H9 (cell line): ENCODE measurements at regions not wholly inside any gene's neighbourhood (a gene's known extent, or its start where the extent isn't known, plus 50 kb on each side); places are given as distances from the start of the nearest gene placed in this dataset.

ENCODE experiments used
- DNase-seq: peaks from one replicate; pipeline ENCODE4 v3.0.0-alpha.2; 2017
- H2AFZ ChIP-seq: one replicate; pipeline ENCODE4 v1.6.1; 2013; ENCODE audit warnings: mild to moderate bottlenecking, low read length, control low read depth, moderate library complexity
- H2AK5ac ChIP-seq: 2 replicates; pipeline ENCODE4 v1.6.1; 2013; ENCODE audit warnings: low read length, control low read depth, mixed read lengths; ENCODE audit not compliant: insufficient read length
- H2BK120ac ChIP-seq: one replicate; pipeline ENCODE4 v1.6.1; 2013; ENCODE audit warnings: low read depth, mild to moderate bottlenecking, low read length, control low read depth, inconsistent platforms; ENCODE audit not compliant: poor library complexity, severe bottlenecking
- H2BK12ac ChIP-seq: 2 replicates; pipeline ENCODE4 v1.6.1; 2013; ENCODE audit warnings: low read length, control low read depth, mixed read lengths, low read depth; ENCODE audit not compliant: insufficient read length
- H2BK15ac ChIP-seq: 2 replicates; pipeline ENCODE4 v1.6.1; 2013; ENCODE audit warnings: low read depth, low read length, control low read depth
- H2BK20ac ChIP-seq: one replicate; pipeline ENCODE4 v1.6.1; 2013; ENCODE audit warnings: low read depth, mild to moderate bottlenecking, low read length, control low read depth, inconsistent platforms; ENCODE audit not compliant: poor library complexity, severe bottlenecking
- H2BK5ac ChIP-seq: 2 replicates; pipeline ENCODE4 v1.6.1; 2013; ENCODE audit warnings: low read length, control low read depth, mixed read lengths; ENCODE audit not compliant: insufficient read length
- H3K14ac ChIP-seq: 2 replicates; pipeline ENCODE4 v1.6.1; 2013; ENCODE audit warnings: low read length, control low read depth; ENCODE audit not compliant: insufficient read depth
- H3K18ac ChIP-seq: 2 replicates; pipeline ENCODE4 v1.6.1; 2013; ENCODE audit warnings: low read depth, mild to moderate bottlenecking, mixed read lengths, low read length, control low read depth; ENCODE audit not compliant: insufficient read length
- H3K23ac ChIP-seq: 2 replicates; pipeline ENCODE4 v1.6.1; 2013; ENCODE audit warnings: low read length, control low read depth, mixed read lengths, low read depth; ENCODE audit not compliant: insufficient read length
- H3K23me2 ChIP-seq: 2 replicates; pipeline ENCODE4 v1.6.1; 2013; ENCODE audit warnings: low read depth, mild to moderate bottlenecking, mixed read lengths, low read length, control low read depth; ENCODE audit not compliant: insufficient read length, poor library complexity, severe bottlenecking
- H3K27ac ChIP-seq: 2 replicates; pipeline ENCODE4 v1.5.1; 2013; ENCODE audit warnings: low read length, control low read depth, mixed read lengths, low read depth; ENCODE audit not compliant: insufficient read length
- H3K27me3 ChIP-seq: 2 replicates; pipeline ENCODE4 v1.6.1; 2013; ENCODE audit warnings: low read length, control low read depth, inconsistent platforms; ENCODE audit not compliant: insufficient read depth
- H3K4ac ChIP-seq: 2 replicates; pipeline ENCODE4 v1.6.1; 2013; ENCODE audit warnings: low read depth, mild to moderate bottlenecking, control low read depth, inconsistent platforms, low read length, moderate library complexity
- H3K4me1 ChIP-seq: 2 replicates; pipeline ENCODE4 v1.6.1; 2013; ENCODE audit warnings: low read length, control low read depth, inconsistent platforms; ENCODE audit not compliant: insufficient read depth
- H3K4me2 ChIP-seq: 2 replicates; pipeline ENCODE4 v1.6.1; 2013; ENCODE audit warnings: low read length, control low read depth, mixed read lengths; ENCODE audit not compliant: insufficient read length, insufficient read depth
- H3K56ac ChIP-seq: 2 replicates; pipeline ENCODE4 v1.6.1; 2013; ENCODE audit warnings: low read depth, mild to moderate bottlenecking, mixed read lengths, low read length, control low read depth; ENCODE audit not compliant: insufficient read length
- H3K79me1 ChIP-seq: 2 replicates; pipeline ENCODE4 v1.6.1; 2013; ENCODE audit warnings: low read depth, mild to moderate bottlenecking, moderate library complexity, low read length, control low read depth, inconsistent platforms; ENCODE audit not compliant: insufficient read depth, poor library complexity, severe bottlenecking
- H3K79me2 ChIP-seq: 2 replicates; pipeline ENCODE4 v1.6.1; 2013; ENCODE audit warnings: low read length, control low read depth, inconsistent platforms; ENCODE audit not compliant: insufficient read depth
- H3K9ac ChIP-seq: 2 replicates; pipeline ENCODE4 v1.6.1; 2013; ENCODE audit warnings: low read length, control low read depth, mixed read lengths; ENCODE audit not compliant: insufficient read length; ENCODE audit errors: extremely low read depth
- H3K9me3 ChIP-seq: one replicate; pipeline ENCODE4 v1.6.1; 2013; ENCODE audit warnings: low read depth, low read length, inconsistent platforms; ENCODE audit not compliant: control insufficient read depth
- H3T11ph ChIP-seq: one replicate; pipeline ENCODE4 v1.6.1; 2013; ENCODE audit warnings: mild to moderate bottlenecking, low read length, control low read depth, inconsistent platforms
- H4K20me1 ChIP-seq: one replicate; pipeline ENCODE4 v1.6.1; 2013; ENCODE audit not compliant: control insufficient read depth, insufficient read length, insufficient read depth
- H4K5ac ChIP-seq: 2 replicates; pipeline ENCODE4 v1.6.1; 2013; ENCODE audit warnings: low read depth, mild to moderate bottlenecking, mixed read lengths, low read length, control low read depth; ENCODE audit not compliant: insufficient read length
- H4K8ac ChIP-seq: replicated peaks from 2 replicates; pipeline ENCODE4 v1.6.1; 2013; ENCODE audit warnings: low read length, control low read depth, mixed read lengths, low read depth; ENCODE audit not compliant: insufficient read length
- H4K91ac ChIP-seq: 2 replicates; pipeline ENCODE4 v1.6.1; 2013; ENCODE audit warnings: low read depth, mild to moderate bottlenecking, moderate library complexity, mixed read lengths, low read length, control low read depth; ENCODE audit not compliant: insufficient read length
- H3K27ac Mint-ChIP-seq, 3 experiments: 2 replicates in 2 of 3; 3 replicates in 1 of 3; pipeline ENCODE4 v1.8.0; 2020 to 2021; ENCODE audit warnings: mixed read lengths in 3 of 3, mild to moderate bottlenecking in 1 of 3, moderate library complexity in 1 of 3
- H3K27me3 Mint-ChIP-seq: 2 replicates; pipeline ENCODE4 v1.8.0; 2021; ENCODE audit warnings: low read depth, mild to moderate bottlenecking, moderate library complexity, mixed read lengths
- H3K36me3 Mint-ChIP-seq, 3 experiments: 2 replicates in 2 of 3; 3 replicates in 1 of 3; pipeline ENCODE4 v1.8.0; 2020 to 2021; ENCODE audit warnings: low read depth in 3 of 3, mixed read lengths in 3 of 3; ENCODE audit not compliant: insufficient read depth in 1 of 3
- H3K4me1 Mint-ChIP-seq, 2 experiments: 2 replicates each; pipeline ENCODE4 v1.8.0; 2020; ENCODE audit warnings: mixed read lengths in 2 of 2
- H3K4me3 Mint-ChIP-seq, 2 experiments: 2 replicates in 1 of 2; 3 replicates in 1 of 2; pipeline ENCODE4 v1.8.0; 2020 to 2021; ENCODE audit warnings: mild to moderate bottlenecking in 2 of 2, mixed read lengths in 2 of 2, moderate library complexity in 1 of 2
- H3K9me3 Mint-ChIP-seq, 2 experiments: 2 replicates in 1 of 2; 3 replicates in 1 of 2; pipeline ENCODE4 v1.8.0; 2020; ENCODE audit warnings: mild to moderate bottlenecking in 2 of 2, mixed read lengths in 2 of 2, moderate library complexity in 1 of 2
- WGBS: extraction: QIAGEN DNeasy Blood & Tissue Kit; methylation state at CpG from one replicate; pipeline ENCODE4 v1.1.7; 2013; ENCODE audit warnings: missing lambda C conversion rate, low lambda C conversion rate, mixed read lengths; ENCODE audit not compliant: insufficient read length; ENCODE audit errors: extremely low coverage; 5-methylcytosine and 5-hydroxymethylcytosine counted together
- TF ChIP-seq, protein P1 (sequence below): fragments of 200-600 bp; sonication (generic); conservative IDR thresholded peaks from 3 replicates; pipeline ENCODE4 v1.8.0; 2021; ENCODE audit warnings: antibody characterized with exemption, mild to moderate bottlenecking

DNA sequence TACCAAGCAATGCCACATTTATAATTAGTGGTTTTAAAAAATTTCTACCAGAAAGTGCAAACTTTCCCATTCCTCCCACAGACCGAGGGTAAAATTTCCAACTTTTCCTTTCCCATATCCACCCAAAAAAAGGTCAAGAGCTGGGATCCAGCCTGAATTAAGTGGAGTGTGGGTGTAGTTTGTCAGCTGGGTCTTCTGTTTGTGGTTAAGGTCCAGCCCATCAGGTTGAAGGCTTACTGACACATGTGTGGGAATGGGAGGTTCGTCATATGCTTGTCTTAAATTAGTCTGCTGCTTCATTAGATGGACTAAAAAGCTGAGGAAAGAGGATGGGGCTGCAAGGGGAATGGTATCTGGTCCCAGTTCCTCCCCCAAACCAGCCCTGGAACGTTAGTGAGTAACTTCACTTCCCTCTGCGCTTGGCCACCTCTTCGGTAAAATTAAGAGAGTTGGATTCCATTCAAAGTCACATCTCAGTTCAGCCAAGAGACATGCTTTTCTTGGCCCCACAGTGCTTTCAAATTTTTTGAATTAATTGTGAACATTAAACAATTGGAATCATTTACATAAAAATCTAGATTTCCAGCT lies 59.0 kb upstream of the PLCL2 start:
- Histone ChIP-seq H3K27me3 (no peaks in the 10 kb centered on the region), H3K4ac (no peak overlapping the region), H4K91ac (no peak overlapping the region), H2BK120ac (no peak overlapping the region), H3K79me1 (no peaks in the 10 kb centered on the region), H3K18ac (no peak overlapping the region), H3K56ac (no peak overlapping the region), H3K14ac (no peak overlapping the region), H3K27ac (no peak overlapping the region), H3K4me2 (no peak overlapping the region), H3K4me1 (no peaks in the 10 kb centered on the region), H2AFZ (no peak overlapping the region), H3K23me2 (no peaks in the 10 kb centered on the region), H2BK12ac (no peak overlapping the region), H2BK15ac (no peak overlapping the region), H3K9ac (no peak overlapping the region), H4K5ac (no peak overlapping the region), H3K23ac (no peak overlapping the region), H3K79me2 (no peaks in the 10 kb centered on the region), H4K8ac (no peak overlapping the region), H3T11ph (no peak overlapping the region), H2AK5ac (no peak overlapping the region), H2BK20ac (no peak overlapping the region), H2BK5ac (no peak overlapping the region), H4K20me1 (no peaks in the 10 kb centered on the region), H3K9me3 (no peaks in the 10 kb centered on the region)
- Mint-ChIP-seq H3K36me3 (peaks cover 0 to 5% (median 0%) of the 10 kb centered on the region in 3 experiments; a peak in 3 of 7 replicates), H3K4me3 (no peak overlapping the region), H3K9me3 (no peaks in the 10 kb centered on the region), H3K27ac (no peak overlapping the region), H3K27me3 (no peaks in the 10 kb centered on the region), H3K4me1 (peaks cover 6 to 9% of the 10 kb centered on the region in 2 experiments)
- no peak for DNase-seq
- WGBS, result no CpG with 5 or more reads among the region's 5 CpGs
- TF ChIP-seq, protein P1, sequence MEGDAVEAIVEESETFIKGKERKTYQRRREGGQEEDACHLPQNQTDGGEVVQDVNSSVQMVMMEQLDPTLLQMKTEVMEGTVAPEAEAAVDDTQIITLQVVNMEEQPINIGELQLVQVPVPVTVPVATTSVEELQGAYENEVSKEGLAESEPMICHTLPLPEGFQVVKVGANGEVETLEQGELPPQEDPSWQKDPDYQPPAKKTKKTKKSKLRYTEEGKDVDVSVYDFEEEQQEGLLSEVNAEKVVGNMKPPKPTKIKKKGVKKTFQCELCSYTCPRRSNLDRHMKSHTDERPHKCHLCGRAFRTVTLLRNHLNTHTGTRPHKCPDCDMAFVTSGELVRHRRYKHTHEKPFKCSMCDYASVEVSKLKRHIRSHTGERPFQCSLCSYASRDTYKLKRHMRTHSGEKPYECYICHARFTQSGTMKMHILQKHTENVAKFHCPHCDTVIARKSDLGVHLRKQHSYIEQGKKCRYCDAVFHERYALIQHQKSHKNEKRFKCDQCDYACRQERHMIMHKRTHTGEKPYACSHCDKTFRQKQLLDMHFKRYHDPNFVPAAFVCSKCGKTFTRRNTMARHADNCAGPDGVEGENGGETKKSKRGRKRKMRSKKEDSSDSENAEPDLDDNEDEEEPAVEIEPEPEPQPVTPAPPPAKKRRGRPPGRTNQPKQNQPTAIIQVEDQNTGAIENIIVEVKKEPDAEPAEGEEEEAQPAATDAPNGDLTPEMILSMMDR, result no peak
